ENCODE measurements at regions not wholly inside any gene's neighbourhood (a gene's known extent, or its start where the extent isn't known, plus 50 kb on each side); places are given as distances from the start of the nearest gene placed in this dataset.
A peak's percentile ranks its signal among the peaks of the same experiment; 100 is the strongest.

GRCh38 chr15:96402403-96402802 is 71.9 kb downstream of the NR2F2 start (continued):
- TF ChIP-seq ID3 (CRISPR knock-in tag; IDR thresholded peaks at IDR 0.05) (no peak), ID3 (tag; IDR thresholded peaks at IDR 0.05) (no peak), KAT7 (CRISPR knock-in tag; IDR thresholded peaks at IDR 0.05; ENCODE audit: borderline replicate concordance) (no peak), GTF2E2 (tag; IDR thresholded peaks at IDR 0.05) (no peak), YY1 (IDR thresholded peaks at IDR 0.05; ENCODE audit: borderline replicate concordance in 1 of 3, control insufficient read depth in 1 of 3, extremely low read depth in 1 of 3, insufficient read depth in 3 of 3, insufficient read length in 1 of 3, insufficient replicate concordance in 2 of 3, low read depth in 1 of 3, low read length in 2 of 3) (peak in 1 of 3 experiments; percentile 18), TAF7 (tag; IDR thresholded peaks at IDR 0.05) (no peak), ZC3H4 (CRISPR knock-in tag; IDR thresholded peaks at IDR 0.05; ENCODE audit: borderline replicate concordance) (no peak), SUPT5H (IDR thresholded peaks at IDR 0.05) (no peak), ZNF592 (IDR thresholded peaks at IDR 0.05) (no peak), GABPB1 (CRISPR knock-in tag; IDR thresholded peaks at IDR 0.05) (no peak), ZNF282 (CRISPR knock-in tag; IDR thresholded peaks at IDR 0.05) (no peak), ZNF324 (CRISPR knock-in tag; IDR thresholded peaks at IDR 0.05) (no peak), PKNOX1 (IDR thresholded peaks at IDR 0.05) (peak; percentile 74)
- TF ChIP-seq, protein P1, sequence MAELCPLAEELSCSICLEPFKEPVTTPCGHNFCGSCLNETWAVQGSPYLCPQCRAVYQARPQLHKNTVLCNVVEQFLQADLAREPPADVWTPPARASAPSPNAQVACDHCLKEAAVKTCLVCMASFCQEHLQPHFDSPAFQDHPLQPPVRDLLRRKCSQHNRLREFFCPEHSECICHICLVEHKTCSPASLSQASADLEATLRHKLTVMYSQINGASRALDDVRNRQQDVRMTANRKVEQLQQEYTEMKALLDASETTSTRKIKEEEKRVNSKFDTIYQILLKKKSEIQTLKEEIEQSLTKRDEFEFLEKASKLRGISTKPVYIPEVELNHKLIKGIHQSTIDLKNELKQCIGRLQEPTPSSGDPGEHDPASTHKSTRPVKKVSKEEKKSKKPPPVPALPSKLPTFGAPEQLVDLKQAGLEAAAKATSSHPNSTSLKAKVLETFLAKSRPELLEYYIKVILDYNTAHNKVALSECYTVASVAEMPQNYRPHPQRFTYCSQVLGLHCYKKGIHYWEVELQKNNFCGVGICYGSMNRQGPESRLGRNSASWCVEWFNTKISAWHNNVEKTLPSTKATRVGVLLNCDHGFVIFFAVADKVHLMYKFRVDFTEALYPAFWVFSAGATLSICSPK (IDR thresholded peaks at IDR 0.05; ENCODE audit: borderline replicate concordance): no peak

Data from K562 (cell line).